ENCODE measurements at regions not wholly inside any gene's neighbourhood (a gene's known extent, or its start where the extent isn't known, plus 50 kb on each side); places are given as distances from the start of the nearest gene placed in this dataset.
"Not testable (repeated sequence)": the region's sequence is repeated elsewhere in the genome, so short reads cannot be mapped to it uniquely, and the experiment has no call there.

DNA sequence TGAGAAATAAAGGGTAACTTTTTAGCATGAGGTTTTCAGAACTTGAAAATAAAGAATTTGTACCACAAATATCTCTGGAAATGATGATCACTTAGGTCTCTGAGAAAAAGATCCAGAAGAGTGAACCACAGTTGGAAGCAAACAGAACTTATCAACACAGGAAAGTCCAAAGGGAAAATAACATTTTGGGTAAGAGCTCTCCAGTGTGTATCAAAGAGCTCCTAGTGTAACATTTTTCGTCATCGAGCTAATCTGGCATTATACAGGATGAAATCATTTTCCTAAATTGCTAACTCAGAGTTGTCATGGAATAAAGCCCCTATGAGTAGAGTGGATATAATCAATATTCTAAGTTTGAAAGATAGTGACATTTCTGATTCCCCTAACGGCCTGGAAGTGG lies 104.0 kb downstream of the LMO4 start:
- ChIA-PET CTCF (no interaction called here), POLR2A (no interaction called here)
- Mint-ChIP-seq H3K27me3 (peaks cover 14% of the 10 kb centered on the region), H3K4me3 (no peak overlapping the region), H3K36me3 (ENCODE audit: low read depth) (no peaks in the 10 kb centered on the region), H3K27ac (no peak overlapping the region), H3K9me3 (no peaks in the 10 kb centered on the region), H3K4me1 (ENCODE audit: low read depth) (no peaks in the 10 kb centered on the region)
- DNase-seq (no peak), ATAC-seq (ENCODE audit: poor library complexity) (no peak)
- H3K4me1 ChIP-seq (ENCODE audit: insufficient read depth, low read length), result no peaks in the 10 kb centered on the region
- H3K4me3 ChIP-seq (ENCODE audit: low read length), result no peak overlapping the region
- no peaks in the 10 kb centered on the region for H3K9me3 ChIP-seq (ENCODE audit: control insufficient read depth in 1 of 2, insufficient read depth in 1 of 2, low read length in 2 of 2)
- intact Hi-C loops (cut with DNase I, micrococcal nuclease), result no loop called here
- H3K27me3 ChIP-seq (ENCODE audit: control insufficient read depth in 1 of 2, insufficient read depth in 2 of 2, low read length in 2 of 2), result peaks cover 0 to 4% of the 10 kb centered on the region in 2 experiments
- H3K36me3 ChIP-seq (ENCODE audit: insufficient read depth, low read length), result no peaks in the 10 kb centered on the region
- TF ChIP-seq, protein P1, sequence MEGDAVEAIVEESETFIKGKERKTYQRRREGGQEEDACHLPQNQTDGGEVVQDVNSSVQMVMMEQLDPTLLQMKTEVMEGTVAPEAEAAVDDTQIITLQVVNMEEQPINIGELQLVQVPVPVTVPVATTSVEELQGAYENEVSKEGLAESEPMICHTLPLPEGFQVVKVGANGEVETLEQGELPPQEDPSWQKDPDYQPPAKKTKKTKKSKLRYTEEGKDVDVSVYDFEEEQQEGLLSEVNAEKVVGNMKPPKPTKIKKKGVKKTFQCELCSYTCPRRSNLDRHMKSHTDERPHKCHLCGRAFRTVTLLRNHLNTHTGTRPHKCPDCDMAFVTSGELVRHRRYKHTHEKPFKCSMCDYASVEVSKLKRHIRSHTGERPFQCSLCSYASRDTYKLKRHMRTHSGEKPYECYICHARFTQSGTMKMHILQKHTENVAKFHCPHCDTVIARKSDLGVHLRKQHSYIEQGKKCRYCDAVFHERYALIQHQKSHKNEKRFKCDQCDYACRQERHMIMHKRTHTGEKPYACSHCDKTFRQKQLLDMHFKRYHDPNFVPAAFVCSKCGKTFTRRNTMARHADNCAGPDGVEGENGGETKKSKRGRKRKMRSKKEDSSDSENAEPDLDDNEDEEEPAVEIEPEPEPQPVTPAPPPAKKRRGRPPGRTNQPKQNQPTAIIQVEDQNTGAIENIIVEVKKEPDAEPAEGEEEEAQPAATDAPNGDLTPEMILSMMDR (IDR thresholded peaks at IDR 0.05), result no peak
- H3K27ac ChIP-seq (ENCODE audit: low read depth in 1 of 2, low read length in 2 of 2), result no peak overlapping the region

DNA sequence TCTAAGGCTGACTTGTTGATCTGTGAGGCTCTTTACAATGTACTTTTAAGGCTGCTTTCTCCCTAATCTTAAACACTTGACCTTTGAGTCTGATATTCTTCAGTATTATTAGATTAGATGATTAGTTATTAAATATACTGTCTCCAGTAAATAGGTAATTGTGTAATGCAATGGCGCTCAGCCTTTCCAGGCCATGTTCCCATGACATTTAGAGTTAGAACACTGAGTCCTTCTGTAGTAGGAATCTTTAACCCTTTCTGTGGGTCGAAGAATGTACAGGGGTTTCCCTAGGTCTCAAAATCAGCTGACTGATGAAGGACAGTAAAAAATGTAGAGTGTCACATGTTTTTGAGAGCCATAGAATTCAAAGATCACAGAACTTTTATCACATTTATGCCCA lies 104.4 kb downstream of the LMO4 start:
- H3K4me1 ChIP-seq (ENCODE audit: insufficient read depth, low read length); H3K36me3 ChIP-seq (ENCODE audit: insufficient read depth, low read length); H3K4me3 Mint-ChIP-seq; H3K4me3 ChIP-seq (ENCODE audit: low read length); POLR2A ChIA-PET; H3K27me3 ChIP-seq (ENCODE audit: control insufficient read depth in 1 of 2, insufficient read depth in 2 of 2, low read length in 2 of 2); H3K9me3 ChIP-seq (ENCODE audit: control insufficient read depth in 1 of 2, insufficient read depth in 1 of 2, low read length in 2 of 2); ATAC-seq (ENCODE audit: poor library complexity); CTCF ChIA-PET; H3K36me3 Mint-ChIP-seq (ENCODE audit: low read depth); intact Hi-C loops (cut with DNase I, micrococcal nuclease); H3K27ac Mint-ChIP-seq; DNase-seq; H3K4me1 Mint-ChIP-seq (ENCODE audit: low read depth); H3K27ac ChIP-seq (ENCODE audit: low read depth in 1 of 2, low read length in 2 of 2); H3K9me3 Mint-ChIP-seq: not testable (repeated sequence)
- H3K27me3 Mint-ChIP-seq, result peaks cover 14% of the 10 kb centered on the region

DNA sequence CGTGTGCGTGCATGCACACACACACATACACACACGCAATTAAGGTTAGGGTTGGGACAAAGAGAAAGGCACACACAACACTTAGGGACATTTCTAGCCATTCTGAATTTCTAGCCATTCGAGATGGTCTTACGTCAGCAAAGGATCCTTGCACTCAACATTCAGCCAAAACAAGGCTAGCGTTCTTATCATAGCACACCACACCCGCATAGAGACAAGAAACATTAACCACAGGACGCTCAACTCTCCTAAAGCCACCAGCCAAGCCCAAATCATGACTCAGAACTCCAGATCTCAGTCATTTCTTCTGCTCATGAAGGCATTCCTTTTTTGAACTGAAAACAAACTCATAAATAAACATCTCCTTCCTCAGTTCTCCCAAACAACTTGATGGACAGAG lies 106.8 kb downstream of the LMO4 start:
- ATAC-seq (ENCODE audit: poor library complexity) (no peak), DNase-seq (peak in 2 of 14 experiments; percentile 3 to 15)
- Histone ChIP-seq H3K9me3 (ENCODE audit: control insufficient read depth in 1 of 2, insufficient read depth in 1 of 2, low read length in 2 of 2) (no peaks in the 10 kb centered on the region), H3K4me1 (ENCODE audit: insufficient read depth, low read length) (no peaks in the 10 kb centered on the region), H3K27ac (ENCODE audit: low read depth in 1 of 2, low read length in 2 of 2) (no peak overlapping the region), H3K36me3 (ENCODE audit: insufficient read depth, low read length) (no peaks in the 10 kb centered on the region), H3K27me3 (ENCODE audit: control insufficient read depth in 1 of 2, insufficient read depth in 2 of 2, low read length in 2 of 2) (peaks cover 0 to 4% of the 10 kb centered on the region in 2 experiments), H3K4me3 (ENCODE audit: low read length) (no peak overlapping the region)
- no peak overlapping the region for H3K4me3 Mint-ChIP-seq
- ChIA-PET CTCF (no interaction called here), POLR2A (no interaction called here)
- no peaks in the 10 kb centered on the region for H3K9me3 Mint-ChIP-seq
- no peaks in the 10 kb centered on the region for H3K36me3 Mint-ChIP-seq (ENCODE audit: low read depth)
- H3K27ac Mint-ChIP-seq, result no peak overlapping the region
- H3K27me3 Mint-ChIP-seq, result peaks cover 8% of the 10 kb centered on the region
- TF ChIP-seq, protein P1 (IDR thresholded peaks at IDR 0.05), result no peak
- H3K4me1 Mint-ChIP-seq (ENCODE audit: low read depth), result no peaks in the 10 kb centered on the region
- intact Hi-C loops (cut with DNase I, micrococcal nuclease), result no loop called here

DNA sequence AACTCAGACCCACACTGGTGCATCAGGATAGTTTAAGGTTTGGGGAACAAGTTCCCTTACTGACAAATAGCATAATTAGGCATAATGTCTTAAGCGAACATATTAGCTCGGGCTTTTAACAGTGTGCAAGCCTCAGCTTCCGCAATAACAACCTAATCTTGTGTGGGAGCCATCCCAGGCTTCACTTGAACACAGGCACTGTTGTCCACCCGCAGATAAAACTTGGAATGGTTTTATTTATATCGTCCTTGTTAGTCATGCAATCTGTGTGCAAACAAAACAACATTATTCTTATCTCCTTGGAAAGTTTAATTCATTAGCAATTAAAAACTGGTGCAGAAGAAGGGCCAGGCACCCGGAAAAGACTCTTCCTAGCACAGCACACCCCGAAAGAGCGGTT lies 107.4 kb downstream of the LMO4 start:
- ATAC-seq (ENCODE audit: poor library complexity); H3K27ac Mint-ChIP-seq; H3K4me3 ChIP-seq (ENCODE audit: low read length); CTCF ChIA-PET; H3K36me3 Mint-ChIP-seq (ENCODE audit: low read depth); H3K36me3 ChIP-seq (ENCODE audit: insufficient read depth, low read length); H3K27me3 ChIP-seq (ENCODE audit: control insufficient read depth in 1 of 2, insufficient read depth in 2 of 2, low read length in 2 of 2); H3K9me3 ChIP-seq (ENCODE audit: control insufficient read depth in 1 of 2, insufficient read depth in 1 of 2, low read length in 2 of 2); H3K4me3 Mint-ChIP-seq; H3K27me3 Mint-ChIP-seq; DNase-seq; POLR2A ChIA-PET; H3K27ac ChIP-seq (ENCODE audit: low read depth in 1 of 2, low read length in 2 of 2); H3K4me1 ChIP-seq (ENCODE audit: insufficient read depth, low read length); H3K9me3 Mint-ChIP-seq; H3K4me1 Mint-ChIP-seq (ENCODE audit: low read depth); intact Hi-C loops (cut with DNase I, micrococcal nuclease): not testable (repeated sequence)

Measured in CD4-positive, alpha-beta T cell (primary cell).